GM19035 (cell line): ENCODE measurements at regions not wholly inside any gene's neighbourhood (a gene's known extent, or its start where the extent isn't known, plus 50 kb on each side); places are given as distances from the start of the nearest gene placed in this dataset.
A peak's percentile ranks its signal among the peaks of the same experiment; 100 is the strongest.

ENCODE experiments used
- ATAC-seq: cut with Tn5 transposase; IDR thresholded peaks from one replicate; pipeline ENCODE4 v1.9.1; 2021; ENCODE audit not compliant: unreplicated experiment

DNA sequence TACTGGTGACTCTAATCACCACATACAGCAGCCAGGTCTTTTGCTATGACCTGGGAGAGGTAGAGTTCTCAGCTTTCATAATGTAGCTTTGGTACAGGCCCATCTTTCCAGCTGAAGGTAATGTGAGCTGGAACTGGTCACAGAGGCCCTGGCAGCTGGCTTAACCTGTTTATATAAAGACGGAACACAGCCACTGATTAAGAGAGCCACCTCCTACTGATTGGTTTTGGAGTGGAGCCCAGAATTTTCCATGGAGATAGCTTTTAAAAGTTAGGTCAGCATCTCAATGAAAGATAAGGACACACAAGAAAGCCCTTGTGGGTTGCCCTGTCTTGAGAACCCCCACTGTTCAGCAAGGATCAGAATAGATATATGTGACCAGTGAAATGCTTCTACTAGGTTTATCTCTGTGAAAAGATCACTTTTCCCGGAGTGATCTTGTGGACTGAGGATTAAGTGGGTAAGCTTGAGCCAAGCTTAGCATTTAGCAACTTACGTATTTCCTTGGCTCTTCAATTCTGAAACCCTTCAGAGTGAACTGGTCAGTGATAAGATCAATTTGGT is 213.7 kb upstream of the CITED2 start:
- ATAC-seq, result no peak

DNA sequence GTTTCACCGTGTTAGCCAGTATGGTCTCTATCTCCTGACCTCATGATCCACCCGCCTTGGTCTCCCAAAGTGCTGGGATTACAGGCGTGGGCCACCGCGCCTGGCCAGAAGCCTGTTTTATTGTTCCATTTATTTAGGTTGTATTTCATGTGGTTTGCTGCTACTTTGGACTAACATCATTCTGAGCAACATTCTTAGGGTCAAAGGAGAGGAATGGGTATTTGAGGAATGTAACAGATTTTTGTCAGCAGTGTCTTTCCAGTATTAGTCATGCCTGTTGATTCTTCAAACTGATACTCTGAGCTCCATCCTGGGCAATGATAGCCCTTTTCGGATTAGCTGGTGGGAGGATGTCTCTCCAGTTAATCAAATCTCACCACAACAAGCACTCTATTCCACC is 213.0 kb upstream of the CITED2 start:
- no peak for ATAC-seq

DNA sequence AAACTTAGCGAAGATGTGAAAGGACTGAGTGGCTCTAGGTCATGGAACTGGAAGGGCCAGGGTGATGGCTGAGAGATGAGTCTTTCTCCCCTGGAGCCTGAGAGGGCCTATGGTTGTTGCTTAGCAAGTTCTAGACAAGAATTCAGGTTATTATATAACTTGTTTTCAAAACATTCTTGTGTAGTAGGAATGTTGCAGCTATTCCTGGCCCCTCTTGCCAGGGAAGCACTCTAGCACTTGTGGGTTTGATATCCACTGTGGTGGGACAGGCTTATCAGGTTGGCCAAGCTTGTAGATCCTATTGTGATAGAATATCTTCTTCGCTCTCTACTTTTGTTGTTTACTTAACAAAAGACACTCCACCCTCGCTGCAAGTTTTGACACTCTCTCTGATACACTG is 211.8 kb upstream of the CITED2 start:
- no peak for ATAC-seq

DNA sequence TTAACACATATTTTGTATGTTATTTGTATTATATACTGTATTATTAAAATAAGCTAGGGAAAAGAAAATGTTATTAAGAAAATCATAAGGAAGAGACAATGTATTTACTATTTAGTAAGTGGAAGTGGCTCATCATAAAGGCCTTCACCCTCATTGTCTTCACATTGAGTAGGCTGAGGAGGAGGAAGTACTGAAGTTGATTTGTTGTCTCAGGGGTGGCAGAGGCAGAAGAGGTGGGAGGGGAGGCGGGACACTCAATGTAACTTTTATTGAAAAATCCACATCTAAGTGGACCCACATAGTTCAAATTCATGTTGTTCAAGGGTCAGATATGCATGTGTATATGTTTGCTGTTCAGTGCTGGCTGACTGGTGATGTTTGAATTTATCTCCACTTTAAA is 210.2 kb upstream of the CITED2 start:
- no peak for ATAC-seq

DNA sequence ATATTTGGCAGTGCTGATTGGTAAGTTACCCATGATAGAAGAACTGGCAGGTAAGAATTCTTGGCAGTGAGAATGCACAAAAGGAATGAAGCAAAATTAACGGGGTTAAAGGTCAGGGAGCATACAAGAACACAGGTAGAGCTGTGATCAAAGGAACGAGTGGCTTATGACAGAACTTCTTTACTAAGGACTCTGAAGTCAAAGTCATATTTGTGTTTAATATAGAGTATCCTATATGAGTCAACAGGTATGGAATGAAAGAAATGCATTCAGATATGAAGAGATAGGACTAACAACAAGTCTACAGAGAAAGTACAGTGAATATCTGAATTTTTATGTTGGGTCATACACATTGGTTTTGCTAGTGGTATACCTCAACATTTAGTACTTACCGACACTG is 209.0 kb upstream of the CITED2 start:
- ATAC-seq, result no peak

- no peak for ATAC-seq
Measured at GRCh38 chr6:139582956-139583355, 208.5 kb upstream of the CITED2 start.

GRCh38 chr6:139581485-139581865 is 207.0 kb upstream of the CITED2 start:
- ATAC-seq, result no peak

DNA sequence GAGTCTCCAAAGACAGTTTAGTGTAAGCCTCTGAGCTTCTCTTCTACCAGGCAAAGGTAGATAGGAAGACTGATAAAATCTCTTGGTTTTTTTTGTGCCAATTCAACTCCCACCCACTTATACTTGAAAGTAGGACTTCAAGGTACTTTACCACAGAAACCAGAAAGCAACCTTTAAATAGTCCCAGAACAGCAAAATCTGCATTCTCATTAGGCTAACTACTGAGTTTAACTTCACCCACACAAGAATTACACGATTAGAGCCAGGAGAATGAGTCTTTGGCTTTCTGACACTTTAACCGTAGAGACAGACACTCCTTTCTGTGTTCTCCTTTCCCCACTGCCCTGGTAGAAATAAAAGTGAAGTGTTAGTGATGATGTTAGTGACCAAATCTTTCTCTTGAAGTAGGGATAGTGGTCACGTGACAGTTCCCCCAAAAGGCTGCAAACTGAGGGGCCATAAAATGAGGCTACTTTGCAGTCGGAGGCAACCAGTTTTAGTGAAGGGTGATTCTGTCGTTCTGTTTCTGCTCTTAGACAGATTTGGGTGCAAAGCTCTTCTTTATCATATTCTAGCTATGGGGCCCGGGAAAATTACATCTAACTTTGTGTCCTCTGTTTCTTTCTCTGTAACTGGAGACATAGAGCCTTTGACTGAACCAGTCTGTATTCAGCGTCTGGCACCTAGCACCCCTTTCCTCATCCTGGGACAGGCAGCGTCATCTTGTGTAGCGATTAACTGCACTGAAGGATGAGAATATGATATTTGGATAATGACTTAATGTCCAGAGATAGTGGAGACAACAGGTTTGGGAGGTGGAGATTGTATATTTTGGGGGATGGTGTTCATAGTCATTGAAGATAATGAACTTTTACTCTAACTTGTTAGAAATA is 206.4 kb upstream of the CITED2 start:
- ATAC-seq, result peak; percentile 90

DNA sequence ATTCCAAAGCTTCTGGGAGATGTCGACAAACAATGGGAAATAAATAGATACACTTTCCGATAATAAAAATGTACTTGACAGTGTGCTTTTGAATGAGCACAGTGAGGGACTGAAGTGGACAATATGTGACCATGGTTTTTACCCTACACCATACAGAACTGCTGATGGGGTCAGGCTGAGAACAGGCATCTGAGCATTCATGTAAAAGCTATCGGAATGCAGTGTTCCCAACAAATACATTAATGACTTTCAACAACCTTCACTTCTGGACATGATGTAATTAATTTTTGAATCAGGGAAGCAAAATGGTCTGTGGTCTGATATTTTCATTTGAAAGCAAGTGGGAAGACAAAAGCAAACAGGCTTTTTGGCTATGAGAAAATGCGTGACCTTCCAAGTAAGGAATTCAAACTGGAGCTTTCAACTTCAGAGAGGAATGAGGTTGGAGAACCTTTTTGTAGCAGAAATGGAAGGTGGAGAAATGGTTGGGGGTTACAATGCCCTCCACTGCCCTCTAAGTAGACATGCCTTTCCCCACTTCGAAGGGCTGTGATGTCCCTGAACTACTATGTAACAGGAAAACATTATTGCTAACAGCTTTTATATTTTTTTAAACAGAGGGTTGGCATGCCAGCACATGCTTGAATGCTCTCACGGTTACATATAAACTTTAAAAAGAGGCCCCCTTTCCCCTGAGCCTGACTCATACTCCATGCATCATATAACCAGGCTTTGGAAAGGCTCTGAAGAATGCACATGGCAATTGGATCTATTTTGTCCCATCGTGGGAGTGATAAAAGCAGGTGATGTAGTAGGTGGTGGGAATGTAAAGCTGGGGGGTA is 203.5 kb upstream of the CITED2 start:
- no peak for ATAC-seq

- no peak for ATAC-seq
Measured at GRCh38 chr6:139577124-139577762, 202.8 kb upstream of the CITED2 start.

- ATAC-seq, result no peak
Measured at GRCh38 chr6:139572001-139572400, 197.6 kb upstream of the CITED2 start.

DNA sequence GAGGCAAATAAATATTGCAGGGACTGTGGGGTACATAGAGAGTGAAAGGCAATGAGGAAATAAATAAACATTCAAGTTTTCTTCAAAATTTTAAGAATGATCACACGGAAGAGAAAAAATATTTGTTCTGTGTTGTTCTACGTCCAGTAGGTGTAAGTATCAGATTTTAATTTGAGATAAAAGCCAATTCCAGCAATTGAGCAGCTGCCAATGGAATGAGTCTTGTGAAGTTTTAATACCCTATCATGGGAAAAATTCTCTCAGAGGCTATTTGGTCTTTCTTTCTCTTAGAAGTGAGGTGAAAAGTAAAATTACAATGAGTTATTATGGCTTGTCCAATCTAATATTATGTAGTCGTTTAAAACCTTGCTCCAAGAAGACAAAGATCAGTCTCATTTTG is 195.7 kb upstream of the CITED2 start:
- ATAC-seq, result no peak

- ATAC-seq, result no peak
Measured at GRCh38 chr6:139569566-139569965, 195.1 kb upstream of the CITED2 start.

DNA sequence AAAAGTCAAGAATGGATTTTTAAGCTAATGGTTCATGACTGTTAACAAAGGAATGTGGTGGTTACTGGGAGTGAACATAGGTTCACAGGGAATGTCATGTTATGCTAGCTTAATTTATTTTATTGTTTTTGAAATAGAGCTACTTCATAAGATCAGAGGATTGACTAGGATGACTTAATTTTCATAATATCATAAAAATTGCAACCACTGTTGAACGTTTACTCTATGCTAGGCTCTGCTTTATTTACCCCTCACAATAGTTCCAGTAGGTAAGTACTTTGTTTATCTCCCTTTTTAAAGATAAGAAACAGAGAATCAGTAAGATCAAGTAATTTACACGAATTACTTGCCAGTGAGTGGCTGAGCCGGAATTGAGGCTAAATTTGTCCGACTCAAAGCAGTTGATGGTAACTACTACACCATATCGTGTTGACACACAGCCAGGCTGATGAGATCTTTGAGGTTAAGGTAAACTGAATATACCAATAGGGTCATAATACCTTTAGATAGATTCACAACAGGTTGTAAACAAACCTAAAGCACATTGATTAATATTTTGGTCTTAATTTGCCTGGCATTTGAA is 194.6 kb upstream of the CITED2 start:
- ATAC-seq, result no peak

DNA sequence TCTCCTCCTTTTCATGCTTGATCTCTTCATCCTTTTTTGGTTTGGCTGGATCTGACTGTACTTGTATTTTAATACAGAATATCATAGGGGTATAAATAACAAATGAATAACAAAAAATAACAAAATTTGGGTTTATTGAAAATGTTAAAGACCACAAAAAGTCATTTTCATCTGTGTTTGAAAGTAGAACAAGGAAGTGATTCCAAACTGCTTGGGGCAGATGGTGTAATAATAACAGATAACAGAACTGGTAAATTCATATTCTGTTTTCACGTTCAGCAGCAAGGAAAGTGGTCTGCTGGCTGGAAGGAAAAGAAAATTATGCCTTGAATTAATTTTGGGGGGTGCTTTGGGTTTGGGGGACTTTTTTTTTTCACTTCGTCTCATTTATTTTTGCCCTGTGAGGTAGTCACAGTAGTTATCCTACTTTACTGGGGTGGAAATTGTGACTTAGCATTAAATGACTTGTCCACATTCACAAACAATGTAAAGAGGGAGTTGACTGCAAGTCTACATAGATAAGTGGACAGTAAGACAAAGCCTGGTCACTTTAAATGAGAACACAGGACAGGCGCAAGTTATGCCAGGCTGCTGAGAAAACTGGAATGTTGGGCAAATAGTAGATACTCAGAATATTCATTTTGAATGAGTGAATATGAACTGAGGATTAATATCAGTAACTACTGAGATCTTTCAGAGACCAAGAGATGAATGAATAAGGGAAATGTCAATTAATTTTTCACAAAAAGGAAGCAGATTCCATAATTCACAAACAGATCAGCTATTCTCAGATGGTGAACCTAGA is 193.9 kb upstream of the CITED2 start:
- ATAC-seq, result peak; percentile 51

DNA sequence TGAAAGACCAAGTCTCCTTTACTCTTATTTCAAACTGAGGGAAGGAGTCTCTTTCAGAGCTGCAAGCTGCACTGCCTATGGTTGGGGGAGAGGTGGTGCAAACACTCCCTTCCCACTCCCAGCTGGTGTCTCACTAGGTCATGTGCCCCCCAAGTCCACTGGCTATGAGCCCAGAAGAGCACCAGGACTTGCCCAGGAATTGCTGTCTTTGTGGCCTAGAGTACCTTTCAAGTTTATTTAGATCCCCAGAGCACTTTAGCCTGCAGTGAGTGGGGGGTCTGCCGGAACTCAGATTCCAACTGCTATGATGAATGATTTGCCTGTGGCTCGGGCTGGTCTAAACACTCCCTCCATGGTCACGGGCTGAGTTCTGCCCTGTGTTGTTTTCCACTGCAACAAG is 192.6 kb upstream of the CITED2 start:
- ATAC-seq, result no peak

GRCh38 chr6:139565591-139565990 is 191.1 kb upstream of the CITED2 start:
- no peak for ATAC-seq

GRCh38 chr6:139557547-139557946 is 183.1 kb upstream of the CITED2 start:
- ATAC-seq, result no peak

DNA sequence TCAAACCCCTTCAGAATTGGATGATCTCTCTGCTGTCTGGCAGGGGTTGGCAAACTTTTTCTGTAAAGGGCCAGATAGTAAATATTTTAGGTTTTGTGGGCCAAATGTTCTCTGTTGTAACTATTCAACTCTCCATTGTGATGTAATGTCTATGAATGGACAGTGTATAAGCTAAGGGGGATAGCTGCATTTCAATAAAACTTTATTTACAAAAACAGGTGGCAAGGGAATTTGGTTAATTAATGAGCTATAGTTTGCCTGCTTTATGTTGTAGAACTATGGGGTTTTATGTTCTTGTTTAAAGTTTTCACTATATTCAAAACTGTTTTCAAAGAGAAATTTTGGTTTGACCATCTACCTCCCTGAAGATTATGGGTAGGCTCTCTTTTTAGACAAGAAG is 182.1 kb upstream of the CITED2 start:
- no peak for ATAC-seq

GRCh38 chr6:139553916-139554315 is 179.5 kb upstream of the CITED2 start:
- no peak for ATAC-seq
